Hepatocyte (in vitro differentiated cells): ENCODE measurements at regions not wholly inside any gene's neighbourhood (a gene's known extent, or its start where the extent isn't known, plus 50 kb on each side); places are given as distances from the start of the nearest gene placed in this dataset.

ENCODE experiments used
- DNase-seq: peaks from one replicate; pipeline ENCODE4 v3.0.0-alpha.2; 2016; ENCODE audit warnings: low spot score
- H2AFZ ChIP-seq: fragments of 200-600 bp; sonication (generic); 2 replicates; pipeline ENCODE4 v1.6.0; 2016; ENCODE audit warnings: antibody characterized with exemption, mild to moderate bottlenecking
- H3K27ac ChIP-seq: fragments of 200-600 bp; sonication (generic); 2 replicates; pipeline ENCODE4 v1.5.1; 2016; ENCODE audit warnings: mild to moderate bottlenecking
- H3K27me3 ChIP-seq: fragments of 200-600 bp; sonication (generic); 2 replicates; pipeline ENCODE4 v1.6.1; 2016
- H3K36me3 ChIP-seq: fragments of 200-600 bp; sonication (generic); replicated peaks from 2 replicates; pipeline ENCODE4 v1.5.1; 2016; ENCODE audit warnings: low read depth; ENCODE audit not compliant: insufficient read depth
- H3K4me1 ChIP-seq: fragments of 200-600 bp; sonication (generic); 2 replicates; pipeline ENCODE4 v1.5.1; 2016; ENCODE audit warnings: mild to moderate bottlenecking, moderate library complexity; ENCODE audit not compliant: insufficient read depth
- H3K4me2 ChIP-seq: fragments of 200-600 bp; sonication (generic); 2 replicates; pipeline ENCODE4 v1.6.0; 2016
- H3K4me3 ChIP-seq: fragments of 200-600 bp; sonication (generic); 2 replicates; pipeline ENCODE4 v1.5.1; 2016; ENCODE audit warnings: mild to moderate bottlenecking
- H3K79me2 ChIP-seq: fragments of 200-600 bp; sonication (generic); 2 replicates; pipeline ENCODE4 v1.6.0; 2017; ENCODE audit warnings: mild to moderate bottlenecking
- H3K9me2 ChIP-seq: fragments of 200-600 bp; sonication (generic); replicated peaks from 2 replicates; pipeline ENCODE4 v1.6.0; 2017; ENCODE audit warnings: mild to moderate bottlenecking; ENCODE audit not compliant: insufficient read depth
- H3K9me3 ChIP-seq: fragments of 200-600 bp; sonication (generic); 2 replicates; pipeline ENCODE4 v1.5.1; 2016; ENCODE audit warnings: low read depth, mild to moderate bottlenecking
- H4K20me1 ChIP-seq: fragments of 200-600 bp; sonication (generic); 2 replicates; pipeline ENCODE4 v1.6.0; 2016; ENCODE audit warnings: mild to moderate bottlenecking; ENCODE audit not compliant: insufficient read depth, poor library complexity, severe bottlenecking
- EZH2 ChIP-seq: fragments of 200-600 bp; sonication (generic); IDR thresholded peaks from 2 replicates; pipeline ENCODE4 v1.6.1; 2016; ENCODE audit warnings: antibody characterized with exemption, mild to moderate bottlenecking, borderline replicate concordance
- EZH2phosphoT487 ChIP-seq: fragments of 200-600 bp; sonication (generic); IDR thresholded peaks from one replicate; pipeline ENCODE4 v1.6.1; 2018; ENCODE audit warnings: antibody characterized with exemption, mild to moderate bottlenecking, low read depth, moderate library complexity; ENCODE audit not compliant: unreplicated experiment, severe bottlenecking
- WGBS: methylation state at CpG from one replicate; pipeline ENCODE4 v1.1.6; 2016; ENCODE audit warnings: low lambda C conversion rate; ENCODE audit errors: missing lambda C conversion rate; 5-methylcytosine and 5-hydroxymethylcytosine counted together
- TF ChIP-seq, protein P1 (sequence below): fragments of 200-600 bp; sonication (generic); IDR thresholded peaks from 2 replicates; pipeline ENCODE4 v1.5.1; 2016; ENCODE audit warnings: antibody characterized with exemption, mild to moderate bottlenecking; ENCODE audit not compliant: poor library complexity

DNA sequence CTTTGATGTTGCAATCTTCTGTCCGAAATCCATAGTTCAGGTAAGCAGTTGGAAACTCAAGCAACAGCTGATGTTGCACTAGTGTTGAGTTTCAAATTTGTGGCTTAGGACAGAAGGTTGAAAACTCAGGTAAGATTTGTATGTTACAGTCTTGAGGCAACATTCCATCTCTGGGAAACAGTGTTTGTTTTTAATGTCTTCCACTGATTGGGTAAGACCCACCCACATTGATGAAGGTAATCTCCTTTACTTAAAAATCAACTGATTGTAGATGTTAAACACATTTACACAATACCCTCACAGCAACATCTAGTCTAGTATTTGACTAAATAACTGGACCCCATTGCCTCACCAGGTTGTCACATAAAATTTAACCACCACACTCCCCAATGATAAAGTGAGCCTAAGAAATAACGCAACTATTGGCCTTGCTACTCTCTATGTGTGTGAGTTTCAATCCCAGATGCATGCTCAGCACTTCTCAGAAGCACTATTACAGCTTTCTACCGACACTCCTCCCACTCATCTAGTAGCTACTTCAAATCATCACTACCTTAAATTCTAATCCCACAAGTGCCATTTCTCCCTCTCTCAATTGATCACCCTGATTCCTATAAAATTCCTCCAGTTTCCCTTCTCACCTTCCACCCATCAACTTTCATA lies 164.0 kb downstream of the MBD2 start:
- Histone ChIP-seq H3K27me3 (no peaks in the 10 kb centered on the region), H3K79me2 (no peaks in the 10 kb centered on the region), H4K20me1 (no peaks in the 10 kb centered on the region), H3K36me3 (no peaks in the 10 kb centered on the region), H3K4me3 (no peak overlapping the region), H3K4me1 (no peaks in the 10 kb centered on the region), H2AFZ (no peak overlapping the region), H3K27ac (no peak overlapping the region), H3K9me3 (no peaks in the 10 kb centered on the region), H3K4me2 (no peak overlapping the region), H3K9me2 (no peaks in the 10 kb centered on the region)
- TF ChIP-seq EZH2, result no peak
- TF ChIP-seq, protein P1, sequence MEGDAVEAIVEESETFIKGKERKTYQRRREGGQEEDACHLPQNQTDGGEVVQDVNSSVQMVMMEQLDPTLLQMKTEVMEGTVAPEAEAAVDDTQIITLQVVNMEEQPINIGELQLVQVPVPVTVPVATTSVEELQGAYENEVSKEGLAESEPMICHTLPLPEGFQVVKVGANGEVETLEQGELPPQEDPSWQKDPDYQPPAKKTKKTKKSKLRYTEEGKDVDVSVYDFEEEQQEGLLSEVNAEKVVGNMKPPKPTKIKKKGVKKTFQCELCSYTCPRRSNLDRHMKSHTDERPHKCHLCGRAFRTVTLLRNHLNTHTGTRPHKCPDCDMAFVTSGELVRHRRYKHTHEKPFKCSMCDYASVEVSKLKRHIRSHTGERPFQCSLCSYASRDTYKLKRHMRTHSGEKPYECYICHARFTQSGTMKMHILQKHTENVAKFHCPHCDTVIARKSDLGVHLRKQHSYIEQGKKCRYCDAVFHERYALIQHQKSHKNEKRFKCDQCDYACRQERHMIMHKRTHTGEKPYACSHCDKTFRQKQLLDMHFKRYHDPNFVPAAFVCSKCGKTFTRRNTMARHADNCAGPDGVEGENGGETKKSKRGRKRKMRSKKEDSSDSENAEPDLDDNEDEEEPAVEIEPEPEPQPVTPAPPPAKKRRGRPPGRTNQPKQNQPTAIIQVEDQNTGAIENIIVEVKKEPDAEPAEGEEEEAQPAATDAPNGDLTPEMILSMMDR, result no peak
- no peak for TF ChIP-seq EZH2phosphoT487
- 82% methylated on average over 3 of the region's 3 CpGs for WGBS
- DNase-seq, result no peak

DNA sequence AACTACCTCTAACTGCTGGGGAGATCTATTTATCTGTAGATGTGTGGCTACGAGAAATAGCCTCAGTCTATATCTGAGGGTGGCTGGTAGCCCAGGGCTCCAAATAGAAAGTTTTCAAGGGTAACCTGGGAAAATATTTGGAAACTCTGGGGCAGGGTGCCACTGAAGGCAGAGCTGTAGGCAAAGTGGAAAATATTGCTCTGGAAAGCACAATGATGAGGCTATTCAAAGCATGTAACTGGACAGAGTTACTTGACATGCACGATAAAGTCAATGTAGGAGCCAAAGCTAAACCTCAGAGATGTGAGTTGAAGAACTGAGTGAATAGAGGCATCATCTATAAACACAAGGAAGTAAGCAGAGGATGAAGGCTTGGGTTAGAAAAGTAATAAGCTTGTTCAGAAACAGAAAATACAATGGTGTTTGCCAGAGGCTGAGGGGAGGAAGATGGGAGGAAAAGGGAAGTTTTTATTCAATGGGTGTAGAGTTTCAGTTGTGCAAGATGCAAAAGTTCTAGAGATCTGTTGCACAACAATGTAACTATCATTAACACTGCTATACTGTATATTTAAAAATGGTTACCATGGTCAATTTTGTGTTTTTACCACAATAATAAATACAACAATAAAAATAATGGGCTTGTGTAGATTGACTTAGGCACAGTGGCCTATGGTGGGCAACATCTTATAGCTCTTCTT lies 171.6 kb downstream of the MBD2 start:
- H3K36me3 ChIP-seq, result no peaks in the 10 kb centered on the region
- no peaks in the 10 kb centered on the region for H3K9me3 ChIP-seq
- H3K27ac ChIP-seq, result no peak overlapping the region
- WGBS, result 89% methylated on average over 2 of the region's 2 CpGs
- no peak overlapping the region for H2AFZ ChIP-seq
- no peaks in the 10 kb centered on the region for H3K27me3 ChIP-seq
- TF ChIP-seq, protein P1, result no peak
- TF ChIP-seq EZH2phosphoT487, result no peak
- no peak for TF ChIP-seq EZH2
- H3K79me2 ChIP-seq, result no peaks in the 10 kb centered on the region
- H3K4me2 ChIP-seq, result no peak overlapping the region
- no peaks in the 10 kb centered on the region for H4K20me1 ChIP-seq
- H3K9me2 ChIP-seq, result no peaks in the 10 kb centered on the region
- DNase-seq, result no peak
- H3K4me3 ChIP-seq, result no peak overlapping the region
- H3K4me1 ChIP-seq, result no peaks in the 10 kb centered on the region

DNA sequence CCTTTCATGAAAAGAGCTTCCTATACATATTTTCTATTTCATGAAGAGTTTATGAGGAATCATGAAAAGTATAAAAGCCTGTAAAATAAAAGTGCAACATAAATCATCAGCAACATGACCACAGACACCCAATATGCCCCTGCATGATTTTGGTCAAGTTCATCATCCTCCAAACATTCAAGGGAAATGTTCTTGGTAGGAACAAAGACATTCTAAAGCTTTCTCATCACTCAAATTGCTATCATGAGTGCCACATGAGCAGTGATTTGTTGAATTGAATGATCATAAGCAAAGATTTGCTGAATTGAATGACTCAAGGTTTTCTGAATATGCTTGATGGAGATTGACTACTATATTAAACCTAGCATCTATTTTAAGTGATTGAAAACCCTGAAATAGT lies 172.2 kb downstream of the MBD2 start:
- Histone ChIP-seq H3K9me2 (no peaks in the 10 kb centered on the region), H4K20me1 (no peaks in the 10 kb centered on the region), H3K27ac (no peak overlapping the region), H3K27me3 (no peaks in the 10 kb centered on the region), H3K4me1 (no peaks in the 10 kb centered on the region), H3K36me3 (no peaks in the 10 kb centered on the region), H3K4me3 (no peak overlapping the region), H2AFZ (no peak overlapping the region), H3K79me2 (no peaks in the 10 kb centered on the region), H3K9me3 (no peaks in the 10 kb centered on the region), H3K4me2 (no peak overlapping the region)
- TF ChIP-seq EZH2 (no peak), EZH2phosphoT487 (no peak)
- TF ChIP-seq, protein P1, result no peak
- DNase-seq, result no peak
